GM12864 (cell line): ENCODE measurements at regions not wholly inside any gene's neighbourhood (a gene's known extent, or its start where the extent isn't known, plus 50 kb on each side); places are given as distances from the start of the nearest gene placed in this dataset.
A peak's percentile ranks its signal among the peaks of the same experiment; 100 is the strongest.

Experiments
- DNase-seq: peaks from one replicate; pipeline ENCODE4 v3.0.0-alpha.2; 2011; ENCODE audit warnings: low read depth
- H3K4me3 ChIP-seq: 2 replicates; pipeline ENCODE4 v1.5.1; 2011; ENCODE audit warnings: mild to moderate bottlenecking, low read depth, low read length, control low read depth
- TF ChIP-seq, protein P1 (sequence below): IDR thresholded peaks from 2 replicates; pipeline ENCODE4 v1.5.1; 2011; ENCODE audit warnings: low read depth, mild to moderate bottlenecking, moderate library complexity, low read length, control low read depth, inconsistent platforms; ENCODE audit errors: missing control alignments

DNA sequence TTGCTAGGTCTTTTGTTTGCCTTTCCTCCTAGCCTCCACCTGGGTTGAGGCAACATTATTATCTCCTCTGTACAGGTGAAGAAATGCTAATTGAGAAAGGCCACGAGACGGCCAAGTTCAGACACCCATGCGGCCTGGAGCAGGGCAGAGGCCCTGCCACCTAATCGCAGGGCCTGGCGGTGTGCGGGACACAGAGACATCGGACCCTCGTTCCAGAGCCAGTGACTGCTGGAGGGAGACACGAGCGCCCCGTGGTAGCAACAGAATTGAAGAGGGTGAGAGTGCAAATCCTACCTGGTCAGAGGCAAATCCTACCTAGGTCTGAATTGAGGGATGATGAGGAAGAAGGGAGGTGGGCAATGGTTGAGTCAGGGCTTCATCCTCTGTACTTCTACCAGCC, 113.8 kb upstream of the MEF2A start:
- DNase-seq: no peak
- TF ChIP-seq, protein P1, sequence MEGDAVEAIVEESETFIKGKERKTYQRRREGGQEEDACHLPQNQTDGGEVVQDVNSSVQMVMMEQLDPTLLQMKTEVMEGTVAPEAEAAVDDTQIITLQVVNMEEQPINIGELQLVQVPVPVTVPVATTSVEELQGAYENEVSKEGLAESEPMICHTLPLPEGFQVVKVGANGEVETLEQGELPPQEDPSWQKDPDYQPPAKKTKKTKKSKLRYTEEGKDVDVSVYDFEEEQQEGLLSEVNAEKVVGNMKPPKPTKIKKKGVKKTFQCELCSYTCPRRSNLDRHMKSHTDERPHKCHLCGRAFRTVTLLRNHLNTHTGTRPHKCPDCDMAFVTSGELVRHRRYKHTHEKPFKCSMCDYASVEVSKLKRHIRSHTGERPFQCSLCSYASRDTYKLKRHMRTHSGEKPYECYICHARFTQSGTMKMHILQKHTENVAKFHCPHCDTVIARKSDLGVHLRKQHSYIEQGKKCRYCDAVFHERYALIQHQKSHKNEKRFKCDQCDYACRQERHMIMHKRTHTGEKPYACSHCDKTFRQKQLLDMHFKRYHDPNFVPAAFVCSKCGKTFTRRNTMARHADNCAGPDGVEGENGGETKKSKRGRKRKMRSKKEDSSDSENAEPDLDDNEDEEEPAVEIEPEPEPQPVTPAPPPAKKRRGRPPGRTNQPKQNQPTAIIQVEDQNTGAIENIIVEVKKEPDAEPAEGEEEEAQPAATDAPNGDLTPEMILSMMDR: no peak
- H3K4me3 ChIP-seq: no peak overlapping the region

DNA sequence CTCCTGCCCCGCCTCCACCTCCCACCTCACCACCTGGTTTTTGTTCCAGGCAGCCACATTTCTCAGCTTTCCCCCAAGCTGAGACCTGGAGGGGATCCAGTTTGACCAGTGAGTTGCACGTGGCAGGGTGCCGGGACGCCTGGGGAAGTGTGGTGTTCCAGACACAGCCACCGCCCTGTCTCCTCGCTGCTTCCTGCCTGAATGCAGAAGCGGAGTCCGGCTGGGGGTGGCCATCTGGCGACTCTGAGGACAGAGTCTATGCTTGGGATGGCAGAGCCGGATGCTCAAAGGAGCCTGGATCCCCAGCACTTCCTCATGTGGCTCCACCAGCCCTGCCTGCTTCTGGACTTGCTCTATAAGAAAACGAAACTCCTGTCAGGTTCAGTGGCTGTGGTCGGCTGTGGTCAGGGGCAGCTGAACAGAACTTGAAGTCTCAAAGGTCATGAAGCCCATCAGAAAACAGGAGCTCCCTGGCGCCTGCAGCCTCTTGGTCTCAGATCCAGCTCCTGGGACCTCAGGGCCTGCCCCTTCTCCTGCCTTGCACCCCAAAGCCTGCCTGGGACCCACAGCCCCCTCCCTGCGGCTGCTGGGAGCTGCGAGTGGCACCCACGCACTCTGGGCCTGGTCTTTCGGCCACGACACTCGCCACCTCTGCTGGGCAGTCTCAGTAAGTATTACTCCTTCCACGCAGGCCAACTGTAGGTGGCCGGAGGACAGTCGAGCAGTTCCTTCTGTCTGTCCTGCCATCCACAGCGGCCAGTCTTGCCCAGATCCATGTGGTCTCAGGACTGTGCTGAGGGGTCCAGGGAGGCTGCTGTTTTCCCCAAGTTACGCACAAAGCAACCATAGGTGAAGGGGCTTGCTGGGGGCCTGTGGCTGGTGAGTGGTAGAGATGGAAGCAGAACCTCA, 112.8 kb upstream of the MEF2A start:
- TF ChIP-seq, protein P1: no peak

DNA sequence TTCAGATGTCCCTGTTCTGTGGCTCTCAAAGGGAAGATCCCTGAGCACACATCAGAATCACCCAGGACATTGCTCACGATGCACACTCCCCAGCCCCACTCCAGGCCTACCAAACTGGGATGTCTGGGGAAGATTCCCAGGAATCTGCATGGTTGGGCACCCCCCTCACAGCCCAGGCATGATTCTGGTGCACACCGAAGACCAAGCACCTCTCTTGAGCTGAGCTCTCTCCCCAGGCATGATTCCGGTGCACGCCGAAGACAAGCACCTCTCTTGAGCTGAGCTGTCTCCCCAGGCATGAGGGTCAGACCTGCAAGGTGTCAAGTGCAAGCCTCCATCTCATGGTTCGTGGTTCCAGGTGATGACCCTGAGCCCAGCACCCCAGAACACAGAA, 112.2 kb upstream of the MEF2A start:
- H3K4me3 ChIP-seq: no peak overlapping the region
- TF ChIP-seq, protein P1: no peak
- no peak for DNase-seq

More for the DNA sequence above, 112.8 kb upstream of the MEF2A start:
- no peak overlapping the region for H3K4me3 ChIP-seq
- peak; percentile 62 for DNase-seq

DNA sequence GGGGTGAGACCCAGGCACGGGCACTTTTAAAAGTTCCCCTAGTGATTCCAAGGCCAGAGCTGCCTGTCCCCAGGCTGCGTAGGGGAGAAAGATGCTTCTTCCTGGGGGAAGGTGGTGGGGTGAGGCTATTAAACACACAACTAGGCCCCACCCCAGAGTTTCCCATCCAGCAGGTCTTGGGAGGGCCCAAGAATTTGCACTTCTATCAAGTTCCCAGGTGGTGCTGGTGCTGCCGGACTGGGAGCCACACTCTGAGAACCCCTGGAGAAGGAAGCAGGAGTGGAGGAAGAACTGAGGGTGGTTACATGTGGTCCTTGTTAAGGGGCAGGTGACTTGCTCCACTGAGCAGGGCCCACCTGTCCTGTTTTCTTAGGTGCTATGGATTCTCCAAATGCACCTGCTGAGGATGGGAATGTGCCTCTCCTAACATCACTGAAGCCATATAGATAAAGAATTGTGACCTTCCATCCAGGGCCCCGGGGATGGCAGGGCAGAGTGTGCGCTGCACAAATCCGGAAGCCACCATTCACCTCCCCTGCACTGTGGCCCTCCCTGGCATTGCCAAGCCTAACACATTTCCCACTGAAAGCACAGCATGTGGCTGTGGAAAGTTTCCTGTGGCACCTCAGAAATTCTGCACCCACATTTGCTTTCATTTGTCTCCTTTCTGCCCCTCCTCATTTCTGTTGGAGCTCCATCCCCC, 111.5 kb upstream of the MEF2A start:
- DNase-seq: no peak
- TF ChIP-seq, protein P1: no peak
- H3K4me3 ChIP-seq: no peak overlapping the region

DNA sequence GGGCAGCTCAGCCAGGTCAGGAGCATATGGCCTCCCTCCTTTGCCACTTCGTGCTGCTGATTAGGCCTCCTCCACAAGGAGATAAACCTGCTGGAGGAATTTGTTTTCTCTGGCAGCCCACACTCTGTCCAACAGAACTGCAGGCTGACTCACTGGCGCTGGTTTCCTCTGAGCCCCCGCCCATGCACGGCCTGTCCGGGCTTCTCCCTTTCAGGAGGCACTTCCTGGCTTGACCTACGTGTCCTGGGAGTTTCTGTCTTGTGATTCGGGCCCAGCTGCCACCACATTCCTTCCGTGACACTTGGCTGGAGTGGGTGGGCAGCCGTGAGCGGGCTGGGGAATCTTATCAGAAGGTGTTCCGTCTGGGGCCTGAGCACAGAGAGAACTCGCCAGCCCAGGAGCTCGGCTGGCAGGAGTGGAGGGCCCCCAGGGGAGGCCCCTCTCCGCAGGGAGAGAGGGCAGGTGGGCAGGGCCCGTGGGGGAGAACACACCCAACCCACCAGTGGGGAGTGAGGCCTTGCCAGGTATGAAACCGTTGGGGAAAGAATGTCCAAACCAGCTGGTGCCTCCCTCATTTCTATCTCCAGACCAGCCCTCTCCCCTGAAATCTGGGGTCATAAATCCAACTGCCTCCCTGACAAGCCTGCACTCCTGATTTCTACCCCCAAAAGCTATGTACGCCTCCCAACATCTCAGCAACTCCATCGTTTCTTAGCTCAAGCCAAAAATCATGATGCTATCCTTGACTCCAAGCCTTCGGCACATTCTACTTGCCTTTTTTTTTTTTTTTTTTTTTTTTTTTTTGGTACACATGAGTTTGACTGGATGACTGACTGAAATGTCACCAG, 110.6 kb upstream of the MEF2A start:
- DNase-seq: no peak
- TF ChIP-seq, protein P1: no peak
- H3K4me3 ChIP-seq: no peak overlapping the region

GRCh38 chr15:99455789-99456160, 110.0 kb upstream of the MEF2A start:
- TF ChIP-seq, protein P1: no peak
- H3K4me3 ChIP-seq: no peak overlapping the region
- DNase-seq: no peak
